ENCODE measurements at regions not wholly inside any gene's neighbourhood (a gene's known extent, or its start where the extent isn't known, plus 50 kb on each side); places are given as distances from the start of the nearest gene placed in this dataset.

DNA sequence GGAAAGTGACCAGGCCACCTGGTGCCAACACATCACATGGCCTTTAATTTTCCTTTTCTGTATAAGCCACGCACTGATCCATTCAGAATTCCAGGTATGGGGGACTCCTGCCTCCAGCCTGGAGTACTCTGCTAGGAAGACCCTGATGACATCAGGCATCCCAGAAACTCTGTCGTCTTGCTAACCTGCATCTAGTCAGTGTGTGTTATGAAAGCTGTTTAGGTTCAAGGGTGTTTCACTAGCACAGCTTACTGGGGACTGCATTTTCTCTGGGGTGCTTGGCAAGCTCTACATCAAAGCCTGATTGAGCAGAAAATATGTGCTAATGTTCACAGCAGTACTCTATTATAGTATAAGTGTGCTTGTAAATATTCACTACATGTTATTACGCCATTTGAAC lies 100.6 kb upstream of the MGMT start:
- Histone ChIP-seq H3K9ac (ENCODE audit: low read length) (no peak overlapping the region), H4K20me1 (ENCODE audit: insufficient read depth, low read length) (no peaks in the 10 kb centered on the region), H3K4me2 (ENCODE audit: low read length) (no peak overlapping the region), H3K9me3 (ENCODE audit: low read length) (no peaks in the 10 kb centered on the region), H3K9me2 (ENCODE audit: low read depth, low read length) (no peaks in the 10 kb centered on the region), H3K4me1 (ENCODE audit: insufficient read depth, low read length, severe bottlenecking) (no peaks in the 10 kb centered on the region), H3K27me3 (ENCODE audit: insufficient read depth, low read length) (0 out of 2 replicates have a peak, but pooled peaks cover 3% of the 10 kb centered on the region), H3F3A (ENCODE audit: insufficient read depth, low read length) (no peaks in the 10 kb centered on the region), H3K27ac (ENCODE audit: low read depth, low read length, poor library complexity, severe bottlenecking) (no peak overlapping the region), H2AFZ (ENCODE audit: low read length) (no peak overlapping the region), H3K79me2 (ENCODE audit: insufficient read depth, low read length) (no peaks in the 10 kb centered on the region), H3K4me3 (ENCODE audit: low read depth, low read length, poor library complexity, severe bottlenecking) (no peak overlapping the region), H3K36me3 (ENCODE audit: insufficient read depth, low read length) (no peaks in the 10 kb centered on the region)
- no peak for TF ChIP-seq EZH2 (IDR thresholded peaks at IDR 0.05; ENCODE audit: borderline replicate concordance, low read length)
- TF ChIP-seq, protein P1, sequence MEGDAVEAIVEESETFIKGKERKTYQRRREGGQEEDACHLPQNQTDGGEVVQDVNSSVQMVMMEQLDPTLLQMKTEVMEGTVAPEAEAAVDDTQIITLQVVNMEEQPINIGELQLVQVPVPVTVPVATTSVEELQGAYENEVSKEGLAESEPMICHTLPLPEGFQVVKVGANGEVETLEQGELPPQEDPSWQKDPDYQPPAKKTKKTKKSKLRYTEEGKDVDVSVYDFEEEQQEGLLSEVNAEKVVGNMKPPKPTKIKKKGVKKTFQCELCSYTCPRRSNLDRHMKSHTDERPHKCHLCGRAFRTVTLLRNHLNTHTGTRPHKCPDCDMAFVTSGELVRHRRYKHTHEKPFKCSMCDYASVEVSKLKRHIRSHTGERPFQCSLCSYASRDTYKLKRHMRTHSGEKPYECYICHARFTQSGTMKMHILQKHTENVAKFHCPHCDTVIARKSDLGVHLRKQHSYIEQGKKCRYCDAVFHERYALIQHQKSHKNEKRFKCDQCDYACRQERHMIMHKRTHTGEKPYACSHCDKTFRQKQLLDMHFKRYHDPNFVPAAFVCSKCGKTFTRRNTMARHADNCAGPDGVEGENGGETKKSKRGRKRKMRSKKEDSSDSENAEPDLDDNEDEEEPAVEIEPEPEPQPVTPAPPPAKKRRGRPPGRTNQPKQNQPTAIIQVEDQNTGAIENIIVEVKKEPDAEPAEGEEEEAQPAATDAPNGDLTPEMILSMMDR (IDR thresholded peaks at IDR 0.05; ENCODE audit: low read length) = no peak

DNA sequence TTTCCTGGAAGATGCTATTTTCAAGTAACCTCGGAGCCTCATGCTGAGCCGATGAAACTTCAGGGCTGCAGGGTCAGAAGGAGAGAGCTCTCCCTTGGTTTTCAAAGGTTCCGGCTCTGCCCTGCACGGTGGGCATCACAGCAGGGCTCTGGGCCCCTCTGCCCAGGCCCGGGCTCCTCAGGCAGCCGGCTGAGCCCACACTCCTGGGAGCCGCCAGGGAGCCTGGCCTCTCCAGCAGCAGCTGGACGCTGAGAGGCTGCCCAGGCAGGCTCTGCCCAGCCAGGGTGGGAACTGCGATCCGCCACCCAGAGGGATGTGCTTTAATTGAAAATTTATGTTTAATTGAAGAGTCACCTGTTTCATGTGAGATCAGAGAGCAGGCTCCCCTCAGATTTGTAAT lies 97.5 kb upstream of the MGMT start:
- H3K4me1 ChIP-seq (ENCODE audit: insufficient read depth, low read length, severe bottlenecking) = no peaks in the 10 kb centered on the region
- H3F3A ChIP-seq (ENCODE audit: insufficient read depth, low read length) = no peaks in the 10 kb centered on the region
- TF ChIP-seq, protein P1 (IDR thresholded peaks at IDR 0.05; ENCODE audit: low read length) = no peak
- TF ChIP-seq EZH2 (IDR thresholded peaks at IDR 0.05; ENCODE audit: borderline replicate concordance, low read length) = no peak
- H3K27me3 ChIP-seq (ENCODE audit: insufficient read depth, low read length) = 0 out of 2 replicates have a peak, but pooled peaks cover 7% of the 10 kb centered on the region
- H3K9ac ChIP-seq (ENCODE audit: low read length) = no peak overlapping the region
- H3K4me3 ChIP-seq (ENCODE audit: low read depth, low read length, poor library complexity, severe bottlenecking) = no peak overlapping the region
- H3K36me3 ChIP-seq (ENCODE audit: insufficient read depth, low read length) = no peaks in the 10 kb centered on the region
- H3K27ac ChIP-seq (ENCODE audit: low read depth, low read length, poor library complexity, severe bottlenecking) = no peak overlapping the region
- H2AFZ ChIP-seq (ENCODE audit: low read length) = no peak overlapping the region
- H3K79me2 ChIP-seq (ENCODE audit: insufficient read depth, low read length) = no peaks in the 10 kb centered on the region
- H3K9me2 ChIP-seq (ENCODE audit: low read depth, low read length) = no peaks in the 10 kb centered on the region
- no peaks in the 10 kb centered on the region for H4K20me1 ChIP-seq (ENCODE audit: insufficient read depth, low read length)
- no peaks in the 10 kb centered on the region for H3K9me3 ChIP-seq (ENCODE audit: low read length)
- H3K4me2 ChIP-seq (ENCODE audit: low read length) = no peak overlapping the region

DNA sequence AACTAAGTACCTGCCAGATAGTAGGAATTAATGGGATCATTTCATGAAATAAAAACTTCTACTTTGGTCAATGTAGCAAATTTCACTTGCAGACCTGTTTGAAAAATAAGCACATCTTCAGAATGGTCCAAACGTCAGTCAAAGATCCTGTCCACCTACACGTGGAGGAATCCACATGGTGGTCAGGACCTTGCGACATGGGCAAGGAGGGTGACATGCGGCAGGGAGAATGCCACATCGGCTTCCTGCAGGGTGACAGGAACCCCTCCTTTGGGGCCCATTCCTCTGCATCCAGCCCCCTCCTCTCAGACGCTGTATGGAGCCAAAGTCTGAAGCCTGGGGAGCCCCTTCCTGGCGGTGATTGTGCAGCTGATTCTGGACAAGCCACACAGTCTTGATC lies 95.5 kb upstream of the MGMT start:
- H3K27me3 ChIP-seq (ENCODE audit: insufficient read depth, low read length) = peaks cover 12% of the 10 kb centered on the region; the same call in 1 of the 2 replicates
- TF ChIP-seq, protein P1 (IDR thresholded peaks at IDR 0.05; ENCODE audit: low read length) = no peak
- no peak for TF ChIP-seq EZH2 (IDR thresholded peaks at IDR 0.05; ENCODE audit: borderline replicate concordance, low read length)
- H3K36me3 ChIP-seq (ENCODE audit: insufficient read depth, low read length) = no peaks in the 10 kb centered on the region
- H3K79me2 ChIP-seq (ENCODE audit: insufficient read depth, low read length) = no peaks in the 10 kb centered on the region
- H3K4me3 ChIP-seq (ENCODE audit: low read depth, low read length, poor library complexity, severe bottlenecking) = no peak overlapping the region
- H3K27ac ChIP-seq (ENCODE audit: low read depth, low read length, poor library complexity, severe bottlenecking) = no peak overlapping the region
- H2AFZ ChIP-seq (ENCODE audit: low read length) = no peak overlapping the region
- H3F3A ChIP-seq (ENCODE audit: insufficient read depth, low read length) = no peaks in the 10 kb centered on the region
- no peaks in the 10 kb centered on the region for H3K9me3 ChIP-seq (ENCODE audit: low read length)
- no peaks in the 10 kb centered on the region for H4K20me1 ChIP-seq (ENCODE audit: insufficient read depth, low read length)
- H3K9me2 ChIP-seq (ENCODE audit: low read depth, low read length) = no peaks in the 10 kb centered on the region
- no peaks in the 10 kb centered on the region for H3K4me1 ChIP-seq (ENCODE audit: insufficient read depth, low read length, severe bottlenecking)
- H3K4me2 ChIP-seq (ENCODE audit: low read length) = no peak overlapping the region
- H3K9ac ChIP-seq (ENCODE audit: low read length) = no peak overlapping the region
